Glomerular visceral epithelial cell (primary cell): ENCODE measurements at regions not wholly inside any gene's neighbourhood (a gene's known extent, or its start where the extent isn't known, plus 50 kb on each side); places are given as distances from the start of the nearest gene placed in this dataset.
"Not testable (repeated sequence)": the region's sequence is repeated elsewhere in the genome, so short reads cannot be mapped to it uniquely, and the experiment has no call there.

Source experiments
- DNase-seq: peaks from one replicate; pipeline ENCODE4 v3.0.0-alpha.2; 2016; ENCODE audit errors: extremely low spot score

DNA sequence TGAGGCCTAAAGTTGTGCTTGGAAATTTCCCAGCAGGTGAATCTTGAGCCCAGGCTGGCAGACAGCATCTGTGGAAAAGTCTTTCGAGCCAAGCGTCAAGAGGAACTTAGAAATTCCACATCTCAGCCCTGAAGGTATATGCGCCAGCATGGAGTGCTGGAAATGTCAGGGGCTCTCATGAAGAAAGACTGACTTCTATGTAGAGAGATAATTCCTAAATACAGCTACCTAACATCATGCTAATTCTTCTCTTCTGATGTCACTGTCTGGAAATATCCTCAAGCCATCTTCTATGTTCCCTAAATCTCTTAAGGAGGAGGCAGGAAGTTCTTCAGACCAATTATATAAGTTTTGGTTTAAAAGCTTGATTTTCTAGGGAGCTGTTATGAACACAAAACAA is 492.4 kb upstream of the MARCKS start:
- DNase-seq, result no peak

- DNase-seq, result peak; percentile 34
Measured at GRCh38 chr6:113365191-113365590, 492.0 kb upstream of the MARCKS start.

DNA sequence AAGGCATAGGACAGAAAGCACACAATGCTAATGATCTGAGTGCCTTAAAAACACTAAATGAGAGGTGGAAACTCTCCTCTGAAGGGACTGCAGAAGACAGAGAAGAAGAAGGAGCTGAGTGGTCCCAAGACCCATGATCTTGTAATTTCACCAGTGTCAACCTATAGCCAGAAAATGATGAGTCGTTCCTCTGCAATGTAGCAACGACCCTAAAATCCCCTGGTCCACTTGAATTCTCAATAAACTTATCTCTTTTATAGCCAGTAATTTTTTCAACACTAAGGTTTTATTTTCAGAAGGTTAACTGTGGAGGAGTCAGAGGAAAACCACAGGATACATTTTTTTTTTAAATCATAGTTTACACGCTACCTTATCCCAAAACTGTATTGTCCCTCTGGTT is 490.6 kb upstream of the MARCKS start:
- DNase-seq, result no peak

DNA sequence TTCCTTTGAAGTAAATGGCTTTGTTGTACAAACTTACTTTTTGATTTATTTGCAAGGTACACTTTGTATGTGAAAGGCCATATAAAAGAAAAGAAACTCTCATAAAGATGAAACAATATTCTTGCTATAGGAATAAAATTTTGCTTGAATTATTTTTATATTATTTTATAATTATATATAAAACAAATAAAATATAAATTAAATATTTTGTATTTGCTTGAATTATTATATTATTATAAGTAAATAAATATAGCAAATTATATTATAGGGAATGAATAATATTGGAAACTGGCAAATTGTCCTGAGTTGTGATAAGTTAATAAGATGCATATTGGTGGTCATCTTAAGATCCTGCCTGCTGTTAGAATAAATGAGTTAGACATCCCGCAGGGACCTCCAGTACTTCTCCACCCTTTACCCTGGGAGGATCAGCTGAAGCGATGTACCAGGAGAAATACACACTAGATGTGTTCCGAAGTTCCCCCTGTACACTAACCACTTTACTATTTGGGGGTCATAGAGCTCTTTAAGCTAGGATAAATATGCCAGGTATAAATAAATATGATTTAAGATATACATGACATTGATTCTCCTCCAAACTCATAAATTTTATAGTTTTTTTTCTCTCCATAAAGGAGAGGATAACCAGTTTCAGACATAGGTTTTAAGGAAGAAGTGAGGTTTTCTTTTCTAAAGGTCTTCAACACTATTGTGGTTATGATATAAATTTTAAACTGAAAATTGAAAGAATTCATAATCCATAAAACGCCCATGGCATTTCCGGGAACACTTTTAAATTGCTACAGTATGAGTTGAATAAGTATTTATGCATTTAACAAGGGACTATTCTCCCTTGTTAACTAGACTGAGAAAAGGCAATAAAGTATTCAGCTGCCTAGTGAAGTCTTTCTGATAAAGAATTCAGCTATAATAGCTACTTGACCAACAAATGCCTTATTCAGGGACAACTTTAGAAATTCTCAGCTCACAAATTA is 486.3 kb upstream of the MARCKS start:
- no peak for DNase-seq

- DNase-seq, result not testable (repeated sequence)
Measured at GRCh38 chr6:113375466-113375865, 481.7 kb upstream of the MARCKS start.

DNA sequence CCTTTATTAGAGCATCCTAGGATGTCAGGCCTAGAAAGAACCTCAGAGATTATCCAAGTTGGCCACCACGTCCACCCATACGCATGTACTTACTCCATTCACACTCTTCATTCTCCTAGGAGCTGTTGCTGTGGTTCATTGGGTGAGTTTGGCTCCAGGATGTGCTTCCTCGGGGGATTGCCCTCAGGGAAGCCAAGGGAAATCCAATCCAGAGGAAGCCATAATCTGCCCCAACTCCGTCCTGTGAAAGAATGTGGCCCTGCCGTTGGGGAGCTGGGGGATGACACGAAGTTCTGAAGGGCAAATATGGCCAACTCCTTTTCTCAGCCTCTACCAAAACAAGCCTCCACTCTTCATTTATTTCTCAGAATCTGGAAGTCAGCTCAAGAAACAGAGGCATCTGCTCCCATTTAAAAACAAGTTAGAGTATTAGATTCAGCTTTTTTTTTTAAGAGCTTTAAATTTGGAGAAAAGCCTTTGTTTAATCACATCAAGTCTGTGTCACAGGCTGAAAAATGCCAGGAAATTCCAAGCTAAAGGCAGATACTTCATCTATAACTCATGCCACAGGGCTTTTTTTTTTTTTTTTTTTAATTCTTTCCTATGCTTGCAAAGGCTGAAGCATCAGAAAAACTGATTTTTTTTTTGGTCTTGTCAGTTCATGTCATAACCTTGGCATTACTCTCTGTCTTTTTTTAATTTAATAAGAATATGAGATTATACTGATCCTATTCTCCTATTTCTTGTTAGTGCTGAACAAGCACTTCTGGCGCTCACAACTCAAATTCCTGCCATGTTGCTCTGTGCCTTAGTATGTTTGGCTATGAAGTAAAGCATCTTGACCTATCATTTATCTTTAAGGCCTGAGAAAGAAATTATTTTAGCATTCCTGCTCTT is 480.9 kb upstream of the MARCKS start:
- peak; percentile 37 for DNase-seq

GRCh38 chr6:113376847-113377165 is 480.3 kb upstream of the MARCKS start:
- DNase-seq, result no peak

GRCh38 chr6:113377362-113377942 is 479.7 kb upstream of the MARCKS start:
- DNase-seq, result no peak

- no peak for DNase-seq
Measured at GRCh38 chr6:113380591-113380990, 476.6 kb upstream of the MARCKS start.

DNA sequence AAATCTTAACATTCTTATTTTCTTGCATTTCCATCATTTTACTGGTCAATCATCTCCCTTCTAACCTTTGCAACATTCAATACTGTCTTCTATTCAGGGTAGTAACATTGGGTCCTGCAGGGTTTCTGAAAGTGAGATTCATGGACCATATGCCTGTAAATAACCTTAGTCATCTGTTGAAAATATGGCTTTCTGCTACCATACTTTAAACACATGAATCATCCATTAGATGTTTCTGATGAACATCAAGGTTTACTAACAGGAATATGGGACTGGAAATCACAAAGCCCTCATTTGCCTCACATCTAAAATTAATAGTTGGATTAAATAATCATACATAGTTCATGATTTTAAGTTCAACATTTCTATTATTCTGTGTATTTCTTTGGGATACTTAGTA is 475.9 kb upstream of the MARCKS start:
- no peak for DNase-seq

DNA sequence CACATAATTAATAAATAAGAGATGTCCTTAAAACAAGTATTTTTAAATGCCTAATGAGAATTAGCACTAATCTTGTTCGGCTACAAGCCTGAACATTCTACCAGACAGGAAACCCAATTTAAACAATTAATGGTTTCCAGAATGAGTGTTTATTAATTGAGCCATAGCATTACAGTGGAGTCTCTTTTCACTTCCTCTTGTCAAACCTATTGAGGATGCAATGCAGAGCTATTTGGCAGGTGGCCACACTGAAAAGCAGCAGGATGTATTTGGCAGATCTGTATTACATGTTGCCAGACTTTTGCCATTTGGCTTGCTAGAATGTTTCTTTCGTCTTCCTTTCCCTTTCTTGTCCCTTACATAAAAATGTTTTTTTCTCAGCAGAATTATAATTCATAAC is 475.2 kb upstream of the MARCKS start:
- peak; percentile 32 for DNase-seq

DNA sequence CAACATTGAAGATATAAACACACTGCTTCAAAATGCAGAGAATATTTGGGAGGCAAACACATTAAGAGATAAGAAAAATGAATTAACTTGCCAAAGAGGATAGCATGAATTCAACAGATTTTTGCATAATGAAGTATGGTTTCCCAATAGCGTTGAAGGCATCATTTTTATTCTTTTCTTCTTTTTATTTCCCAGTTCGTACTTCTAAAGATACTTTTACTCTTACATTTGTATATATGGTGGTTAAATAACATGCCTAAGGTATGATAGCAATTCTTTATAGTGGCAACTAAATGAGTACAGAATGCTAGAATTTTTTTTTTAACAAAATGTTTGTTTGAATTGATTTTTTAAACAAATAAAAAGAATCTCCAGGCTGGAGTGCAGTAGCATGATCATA is 473.4 kb upstream of the MARCKS start:
- DNase-seq, result no peak

GRCh38 chr6:113385020-113385431 is 472.1 kb upstream of the MARCKS start:
- no peak for DNase-seq

- DNase-seq, result no peak
Measured at GRCh38 chr6:113388996-113389395, 468.1 kb upstream of the MARCKS start.

- DNase-seq, result no peak
Measured at GRCh38 chr6:113392551-113393055, 464.5 kb upstream of the MARCKS start.

DNA sequence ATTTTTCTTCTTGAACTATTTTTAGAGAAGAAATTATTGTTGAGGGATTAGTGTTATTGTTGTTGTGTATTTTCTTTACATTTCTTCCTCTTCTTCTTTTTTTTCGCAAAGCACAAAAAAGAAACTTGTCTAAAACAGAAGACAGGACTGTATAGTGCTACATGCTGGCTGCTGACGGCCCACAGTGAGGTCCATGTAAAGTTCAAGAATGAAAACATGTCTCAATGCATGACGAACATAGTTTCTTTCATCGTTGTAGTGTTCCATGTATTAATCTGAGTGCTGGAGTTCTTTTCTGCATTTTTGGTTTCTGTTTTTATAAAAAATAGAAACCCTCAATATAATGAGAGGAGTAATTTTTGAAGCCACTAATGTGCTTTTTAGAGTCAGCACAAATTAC is 462.9 kb upstream of the MARCKS start:
- DNase-seq, result no peak

DNA sequence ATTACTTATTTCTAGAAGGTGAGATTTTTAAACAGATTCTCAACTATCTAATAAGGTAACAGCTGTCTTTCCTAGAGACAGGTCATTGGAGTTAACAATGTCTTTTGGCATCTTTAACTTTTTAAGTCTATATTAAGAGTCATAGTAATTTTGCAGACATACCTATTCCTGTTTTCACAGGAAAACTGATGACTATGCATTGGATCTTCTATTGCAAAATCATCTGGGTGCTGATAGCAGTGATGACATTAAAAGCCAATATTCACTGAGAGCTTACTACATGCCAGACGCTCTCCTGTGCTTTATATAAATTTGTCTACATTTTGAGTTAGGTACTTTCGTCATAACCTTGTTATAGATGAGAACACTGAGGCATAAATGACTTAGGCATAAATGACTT is 462.4 kb upstream of the MARCKS start:
- DNase-seq, result no peak

DNA sequence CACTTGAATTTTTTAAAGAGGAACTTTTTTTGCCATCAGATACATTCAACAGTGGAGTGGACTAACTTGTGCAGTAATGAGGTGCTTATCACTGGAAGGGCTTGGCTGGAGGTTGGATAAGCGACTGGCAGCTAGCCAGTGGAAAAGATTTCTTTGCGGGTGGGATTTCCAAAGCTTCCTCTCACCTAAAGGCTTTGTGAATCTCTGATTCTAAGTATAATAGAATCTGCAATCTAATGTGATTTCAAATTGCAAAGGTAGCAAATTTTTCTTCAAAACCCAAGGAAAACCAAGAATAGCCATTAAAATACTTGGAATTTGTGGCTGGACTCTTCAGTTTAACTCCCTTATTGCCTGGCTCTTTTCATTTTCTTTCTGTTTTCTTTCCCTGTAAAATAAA is 460.4 kb upstream of the MARCKS start:
- DNase-seq, result no peak

- DNase-seq, result no peak
Measured at GRCh38 chr6:113397236-113397635, 459.9 kb upstream of the MARCKS start.

GRCh38 chr6:113401231-113401630 is 455.9 kb upstream of the MARCKS start:
- no peak for DNase-seq

DNA sequence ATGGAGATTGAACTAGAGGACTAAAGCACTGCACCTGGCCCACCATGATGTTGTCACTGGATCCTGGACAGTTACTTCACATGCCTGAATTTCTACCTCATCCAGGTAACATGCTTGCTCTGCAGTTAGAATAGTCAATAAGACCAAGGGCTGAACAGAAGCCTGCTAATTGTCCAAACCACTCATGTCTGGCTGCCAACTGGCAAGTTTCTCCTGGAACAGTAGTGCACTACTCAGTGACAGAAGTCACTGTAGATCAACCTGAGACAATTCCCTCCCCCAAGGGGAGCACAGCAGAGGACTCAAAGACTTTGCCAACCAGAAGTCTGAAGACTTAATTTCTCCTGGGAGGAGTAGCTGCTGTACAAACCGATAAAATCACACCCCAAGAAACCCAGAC is 454.6 kb upstream of the MARCKS start:
- DNase-seq, result no peak

- no peak for DNase-seq
Measured at GRCh38 chr6:113403966-113404595, 453.1 kb upstream of the MARCKS start.
